SK-N-SH (cell line): ENCODE measurements at regions not wholly inside any gene's neighbourhood (a gene's known extent, or its start where the extent isn't known, plus 50 kb on each side); places are given as distances from the start of the nearest gene placed in this dataset.

Experiments
- CTCF ChIA-PET: fragments of 300-600, 350-600 bp; formaldehyde crosslinking; extraction: SDS; loops from one replicate; lab custom pipeline; 2021; lab: Yijun Ruan, JAX
- POLR2A ChIA-PET: fragments of 350-600 bp; sonication (Branson Sonifier 250); formaldehyde crosslinking; extraction: SDS; loops from one replicate; lab custom pipeline; 2020; ENCODE audit warnings: antibody characterized with exemption, inconsistent platforms; lab: Yijun Ruan, JAX
- DNase-seq: peaks from one replicate; pipeline ENCODE4 v3.0.0; 2012
- H2AFZ ChIP-seq: fragments of 200-600 bp; sonication (generic); 2 replicates; pipeline ENCODE4 v1.8.1; 2016; ENCODE audit warnings: antibody characterized with exemption, mild to moderate bottlenecking, low read depth
- H3F3A ChIP-seq: fragments of 200-600 bp; sonication (generic); replicated peaks from 2 replicates; pipeline ENCODE3; 2016; ENCODE audit warnings: antibody characterized with exemption, mild to moderate bottlenecking; ENCODE audit not compliant: insufficient read depth
- H3K27ac ChIP-seq, 2 experiments: fragments of 200-500 bp in 1 of 2; fragments of 200-600 bp in 1 of 2; sonication (Bioruptor generic) in 1 of 2; sonication (generic), shearing (Covaris generic) in 1 of 2; 2 replicates each; pipeline versions ENCODE4 v1.5.1 to v1.6.1; 2014 to 2016; ENCODE audit warnings: low read depth in 2 of 2, inconsistent platforms in 1 of 2, low read length in 1 of 2, mild to moderate bottlenecking in 1 of 2, mixed read lengths in 1 of 2
- H3K27me3 ChIP-seq: fragments of 200-600 bp; sonication (generic), shearing (Covaris generic); 2 replicates; pipeline ENCODE4 v1.6.1; 2016; ENCODE audit warnings: mixed run types; ENCODE audit not compliant: insufficient read depth
- H3K36me3 ChIP-seq, 2 experiments: fragments of 200-500 bp in 1 of 2; fragments of 200-600 bp in 1 of 2; sonication (Bioruptor generic) in 1 of 2; sonication (generic) in 1 of 2; replicated peaks in 1 of 2; 2 replicates each; pipeline versions ENCODE3 to v1.5.1; 2014 to 2016; ENCODE audit warnings: low read length in 1 of 2, mild to moderate bottlenecking in 1 of 2; ENCODE audit not compliant: insufficient read depth in 2 of 2, control insufficient read depth in 1 of 2
- H3K4me1 ChIP-seq, 2 experiments: fragments of 200-500 bp in 1 of 2; fragments of 200-600 bp in 1 of 2; sonication (Bioruptor generic) in 1 of 2; sonication (generic), shearing (Covaris generic) in 1 of 2; 2 replicates each; pipeline versions ENCODE4 v1.5.1 to v1.6.1; 2014 to 2016; ENCODE audit warnings: low read depth in 1 of 2, low read length in 1 of 2, mixed run types in 1 of 2; ENCODE audit not compliant: insufficient read depth in 2 of 2, control insufficient read depth in 1 of 2
- H3K4me2 ChIP-seq: fragments of 200-600 bp; sonication (generic), shearing (Covaris generic); 2 replicates; pipeline ENCODE4 v1.6.1; 2017; ENCODE audit warnings: mixed run types
- H3K4me3 ChIP-seq, 2 experiments: fragments of 200-500 bp in 1 of 2; fragments of 200-600 bp in 1 of 2; sonication (Bioruptor generic) in 1 of 2; sonication (generic), shearing (Covaris generic) in 1 of 2; 2 replicates each; pipeline versions ENCODE4 v1.5.1 to v1.8.1; 2014 to 2016; ENCODE audit warnings: low read depth in 2 of 2, inconsistent platforms in 1 of 2, low read length in 1 of 2, mild to moderate bottlenecking in 1 of 2, mixed read lengths in 1 of 2, moderate library complexity in 1 of 2
- H3K79me2 ChIP-seq: fragments of 200-600 bp; sonication (generic); 2 replicates; pipeline ENCODE4 v1.8.1; 2017; ENCODE audit warnings: mild to moderate bottlenecking; ENCODE audit not compliant: insufficient read depth
- H3K9ac ChIP-seq: fragments of 200-600 bp; sonication (generic); 2 replicates; pipeline ENCODE4 v1.6.1; 2017; ENCODE audit warnings: mixed run types
- H3K9me2 ChIP-seq: fragments of 200-600 bp; sonication (generic); 2 replicates; pipeline ENCODE4 v1.6.1; 2017; ENCODE audit warnings: mixed run types
- H3K9me3 ChIP-seq: fragments of 200-600 bp; sonication (generic); 2 replicates; pipeline ENCODE4 v1.6.1; 2017; ENCODE audit warnings: mixed run types, mild to moderate bottlenecking, moderate library complexity
- H4K20me1 ChIP-seq: fragments of 200-600 bp; sonication (generic); 2 replicates; pipeline ENCODE4 v1.6.1; 2017; ENCODE audit warnings: mild to moderate bottlenecking, mixed run types; ENCODE audit not compliant: insufficient read depth
- CHD2 ChIP-seq: fragments of 150-350 bp; IDR thresholded peaks from 2 replicates; pipeline ENCODE4 v1.6.1; 2018; ENCODE audit warnings: low read length; ENCODE audit not compliant: partially characterized antibody
- ELF1 ChIP-seq: IDR thresholded peaks from 2 replicates; pipeline ENCODE4 v1.4.0; 2012
- FOXJ3 ChIP-seq: sonication (generic); formaldehyde crosslinking; IDR thresholded peaks from 2 replicates; pipeline ENCODE4 v1.5.1; 2020; ENCODE audit warnings: mild to moderate bottlenecking, missing genetic modification reagents
- FOXM1 ChIP-seq: IDR thresholded peaks from 2 replicates; pipeline ENCODE4 v1.4.0; 2012; ENCODE audit warnings: low read depth, mild to moderate bottlenecking
- IRF3 ChIP-seq: fragments of 150-350 bp; IDR thresholded peaks from 2 replicates; pipeline ENCODE4 v1.6.1; 2016; ENCODE audit warnings: mild to moderate bottlenecking, low read depth, low read length
- JUND ChIP-seq: IDR thresholded peaks from 2 replicates; pipeline ENCODE4 v1.4.0; 2012
- MAX ChIP-seq: IDR thresholded peaks from 2 replicates; pipeline ENCODE4 v1.4.0; 2012; ENCODE audit warnings: low read depth
- POLR2AphosphoS5 ChIP-seq: IDR thresholded peaks from 2 replicates; pipeline ENCODE4 v1.6.1; 2012; ENCODE audit warnings: low read depth, low read length
- RAD21 ChIP-seq: IDR thresholded peaks from 2 replicates; pipeline ENCODE4 v1.6.1; 2012; ENCODE audit warnings: mild to moderate bottlenecking, low read length
- RCOR1 ChIP-seq: fragments of 150-350 bp; IDR thresholded peaks from 2 replicates; pipeline ENCODE4 v1.6.1; 2017; ENCODE audit warnings: antibody characterized with exemption, low read length
- RXRA ChIP-seq: IDR thresholded peaks from 2 replicates; pipeline ENCODE4 v1.4.0; 2012; ENCODE audit warnings: low read depth, mild to moderate bottlenecking, borderline replicate concordance
- SMC3 ChIP-seq: IDR thresholded peaks from 2 replicates; pipeline ENCODE4 v1.6.1; 2012; ENCODE audit warnings: low read depth, low read length, improper control_type of control experiment
- TAF1 ChIP-seq: IDR thresholded peaks from 2 replicates; pipeline ENCODE4 v1.6.1; 2012; ENCODE audit warnings: low read depth, mild to moderate bottlenecking, low read length, moderate library complexity, borderline replicate concordance
- TCF12 ChIP-seq: IDR thresholded peaks from 2 replicates; pipeline ENCODE4 v1.4.0; 2012
- USF1 ChIP-seq: IDR thresholded peaks from 2 replicates; pipeline ENCODE4 v1.4.0; 2012; ENCODE audit warnings: low read depth, borderline replicate concordance
- USF2 ChIP-seq: fragments of 150-350 bp; IDR thresholded peaks from 2 replicates; pipeline ENCODE4 v1.6.1; 2017; ENCODE audit warnings: antibody characterized with exemption, low read length, low read depth, borderline replicate concordance
- YY1 ChIP-seq: IDR thresholded peaks from 2 replicates; pipeline ENCODE4 v1.4.0; 2012; ENCODE audit warnings: low read depth, mild to moderate bottlenecking
- ZBTB33 ChIP-seq: IDR thresholded peaks from 2 replicates; pipeline ENCODE4 v1.4.0; 2012; ENCODE audit warnings: low read depth, borderline replicate concordance
- WGBS: methylation state at CpG from one replicate; pipeline ENCODE4 v1.1.6; 2017; ENCODE audit warnings: low lambda C conversion rate; 5-methylcytosine and 5-hydroxymethylcytosine counted together

- POLR2A ChIA-PET, result no interaction called here
- H3K4me1 ChIP-seq, result no peaks in the 10 kb centered on the region
- no peak overlapping the region for H3K4me3 ChIP-seq
- no peak for TF ChIP-seq TCF12
- no peak for TF ChIP-seq USF2
- no peak for TF ChIP-seq CHD2
- no peak for TF ChIP-seq RXRA
- no peak for TF ChIP-seq TAF1
- TF ChIP-seq SMC3, result no peak
- TF ChIP-seq ELF1, result no peak
- no peak for TF ChIP-seq JUND
- no peak for TF ChIP-seq USF1
- TF ChIP-seq FOXM1, result no peak
- no peak for TF ChIP-seq RCOR1
- no peak for TF ChIP-seq YY1
- no peak for TF ChIP-seq ZBTB33
- TF ChIP-seq FOXJ3 (CRISPR knock-in tag), result no peak
- H3K36me3 ChIP-seq, result no peaks in the 10 kb centered on the region
- no peaks in the 10 kb centered on the region for H3F3A ChIP-seq
- H3K9me2 ChIP-seq, result no peaks in the 10 kb centered on the region
- no peaks in the 10 kb centered on the region for H3K27me3 ChIP-seq
- H3K27ac ChIP-seq, result no peak overlapping the region
- no peak overlapping the region for H2AFZ ChIP-seq
- DNase-seq, result no peak
- CTCF ChIA-PET, result no interaction called here
- 21% methylated on average over 3 of the region's 3 CpGs for WGBS
- H4K20me1 ChIP-seq, result no peaks in the 10 kb centered on the region
- no peak overlapping the region for H3K4me2 ChIP-seq
- H3K9me3 ChIP-seq, result no peaks in the 10 kb centered on the region
- H3K79me2 ChIP-seq, result no peaks in the 10 kb centered on the region
- no peak overlapping the region for H3K9ac ChIP-seq
Measured at GRCh38 chr15:29470794-29471193, 201.2 kb upstream of the NSMCE3 start.

- no peak overlapping the region for H3K4me2 ChIP-seq
- H3K27ac ChIP-seq, result no peak overlapping the region
- H3K9me2 ChIP-seq, result no peaks in the 10 kb centered on the region
- TF ChIP-seq MAX, result no peak
- no peak for TF ChIP-seq IRF3
- TF ChIP-seq RAD21, result no peak
- TF ChIP-seq POLR2AphosphoS5, result no peak
- no peak for TF ChIP-seq RCOR1
- TF ChIP-seq TAF1, result no peak
- no peak overlapping the region for H3K4me3 ChIP-seq
- no peaks in the 10 kb centered on the region for H4K20me1 ChIP-seq
- ChIA-PET POLR2A (no interaction called here), CTCF (no interaction called here)
- no peak overlapping the region for H3K9ac ChIP-seq
- no peak overlapping the region for H2AFZ ChIP-seq
- no peak for DNase-seq
- no peaks in the 10 kb centered on the region for H3K79me2 ChIP-seq
- WGBS, result 60% methylated on average over 12 of the region's 14 CpGs
- H3K9me3 ChIP-seq, result no peaks in the 10 kb centered on the region
- H3K4me1 ChIP-seq, result no peaks in the 10 kb centered on the region
- H3K27me3 ChIP-seq, result no peaks in the 10 kb centered on the region
- no peaks in the 10 kb centered on the region for H3K36me3 ChIP-seq
- H3F3A ChIP-seq, result no peaks in the 10 kb centered on the region
Measured at GRCh38 chr15:29470311-29470710, 200.7 kb upstream of the NSMCE3 start.
